GM12878 (cell line): ENCODE measurements at regions not wholly inside any gene's neighbourhood (a gene's known extent, or its start where the extent isn't known, plus 50 kb on each side); places are given as distances from the start of the nearest gene placed in this dataset.

ENCODE experiments used
- CBX5 ChIP-seq: sonication (generic); IDR thresholded peaks from 2 replicates; pipeline ENCODE4 v1.6.1; 2016; ENCODE audit warnings: low read depth, moderate library complexity, mild to moderate bottlenecking, inconsistent platforms
- EP300 ChIP-seq, 2 experiments: fragments of 150-350 bp in 1 of 2; IDR thresholded peaks; 2 replicates each; pipeline ENCODE4 v1.6.1; 2011 to 2012; ENCODE audit warnings: low read depth in 2 of 2, low read length in 2 of 2, borderline replicate concordance in 1 of 2, improper control_type of control experiment in 1 of 2, inconsistent platforms in 1 of 2; ENCODE audit not compliant: control insufficient read depth in 1 of 2
- HDGF ChIP-seq: fragments of 450-650 bp; IDR thresholded peaks from 2 replicates; pipeline ENCODE4 v1.6.1; 2016; ENCODE audit warnings: antibody characterized with exemption
- KAT2A ChIP-seq: conservative IDR thresholded peaks from 2 replicates; pipeline ENCODE4 v1.6.1; 2011; ENCODE audit warnings: low read depth, low read length; ENCODE audit not compliant: control insufficient read depth
- POLR2A ChIP-seq: IDR thresholded peaks from 2 replicates; pipeline ENCODE4 v1.6.1; 2011; ENCODE audit warnings: low read depth, mild to moderate bottlenecking, low read length
- RFX5 ChIP-seq: IDR thresholded peaks from 2 replicates; pipeline ENCODE4 v1.6.1; 2011; ENCODE audit warnings: low read depth, low read length, improper control_type of control experiment
- SPI1 ChIP-seq: IDR thresholded peaks from 2 replicates; pipeline ENCODE4 v1.6.1; 2011; ENCODE audit warnings: low read depth, mild to moderate bottlenecking, low read length, moderate library complexity, borderline replicate concordance; ENCODE audit not compliant: insufficient read depth
- SUPT20H ChIP-seq: IDR thresholded peaks from 2 replicates; pipeline ENCODE4 v1.6.1; 2011; ENCODE audit warnings: low read depth, mild to moderate bottlenecking, low read length, moderate library complexity, borderline replicate concordance; ENCODE audit not compliant: control insufficient read depth
- TARDBP ChIP-seq: IDR thresholded peaks from 2 replicates; pipeline ENCODE4 v1.6.1; 2016; ENCODE audit warnings: borderline replicate concordance
- YY1 ChIP-seq: IDR thresholded peaks from 2 replicates; pipeline ENCODE4 v1.6.1; 2011; ENCODE audit warnings: low read depth, mild to moderate bottlenecking, low read length
- TF ChIP-seq, protein P1 (sequence below): IDR thresholded peaks from 2 replicates; pipeline ENCODE4 v1.6.1; 2011; ENCODE audit warnings: borderline replicate concordance, low read depth, mild to moderate bottlenecking, moderate library complexity, mixed read lengths, low read length; ENCODE audit not compliant: insufficient read depth; ENCODE audit errors: extremely low read length
- TF ChIP-seq, protein P2 (sequence below), 3 experiments: IDR thresholded peaks in 2 of 3; conservative IDR thresholded peaks in 1 of 3; 2 replicates each; pipeline ENCODE4 v1.5.1; 2011; ENCODE audit warnings: low read depth in 3 of 3, low read length in 3 of 3, mild to moderate bottlenecking in 3 of 3, control low read depth in 2 of 3, moderate library complexity in 2 of 3, inconsistent platforms in 1 of 3, mixed read lengths in 1 of 3; ENCODE audit not compliant: control insufficient read depth in 2 of 3, insufficient read depth in 1 of 3; ENCODE audit errors: extremely low read depth in 1 of 3
- TF ChIP-seq, protein P3 (sequence below): IDR thresholded peaks from 2 replicates; pipeline ENCODE4 v1.6.1; 2012; ENCODE audit warnings: low read length, inconsistent platforms
- TF ChIP-seq, protein P4 (sequence below): fragments of 450-650 bp; IDR thresholded peaks from 2 replicates; pipeline ENCODE4 v1.6.1; 2017; ENCODE audit warnings: low read depth, mild to moderate bottlenecking, moderate library complexity

DNA sequence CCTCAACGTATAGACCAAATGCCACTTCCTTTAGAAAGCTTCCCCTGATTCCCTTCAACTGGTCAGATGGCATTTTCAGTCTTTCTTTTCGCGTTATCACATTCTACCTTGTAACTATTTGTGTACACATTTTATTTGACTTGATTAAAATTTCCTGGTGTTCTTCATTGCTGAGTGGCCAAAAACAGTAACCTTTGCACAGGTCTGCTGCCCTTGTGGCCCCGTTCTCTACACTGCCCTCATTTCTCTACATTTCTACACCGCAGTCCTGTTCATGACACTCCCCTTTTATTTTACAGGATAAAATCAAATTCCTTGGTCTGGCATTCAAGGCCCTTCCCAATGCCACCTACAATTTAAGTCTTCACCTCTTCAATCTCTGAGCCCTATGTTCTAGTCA is 334.2 kb upstream of the SLC30A5 start:
- TF ChIP-seq, protein P1, sequence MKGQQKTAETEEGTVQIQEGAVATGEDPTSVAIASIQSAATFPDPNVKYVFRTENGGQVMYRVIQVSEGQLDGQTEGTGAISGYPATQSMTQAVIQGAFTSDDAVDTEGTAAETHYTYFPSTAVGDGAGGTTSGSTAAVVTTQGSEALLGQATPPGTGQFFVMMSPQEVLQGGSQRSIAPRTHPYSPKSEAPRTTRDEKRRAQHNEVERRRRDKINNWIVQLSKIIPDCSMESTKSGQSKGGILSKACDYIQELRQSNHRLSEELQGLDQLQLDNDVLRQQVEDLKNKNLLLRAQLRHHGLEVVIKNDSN = no peak
- no peak for TF ChIP-seq SPI1
- TF ChIP-seq POLR2A = no peak
- TF ChIP-seq, protein P2, sequence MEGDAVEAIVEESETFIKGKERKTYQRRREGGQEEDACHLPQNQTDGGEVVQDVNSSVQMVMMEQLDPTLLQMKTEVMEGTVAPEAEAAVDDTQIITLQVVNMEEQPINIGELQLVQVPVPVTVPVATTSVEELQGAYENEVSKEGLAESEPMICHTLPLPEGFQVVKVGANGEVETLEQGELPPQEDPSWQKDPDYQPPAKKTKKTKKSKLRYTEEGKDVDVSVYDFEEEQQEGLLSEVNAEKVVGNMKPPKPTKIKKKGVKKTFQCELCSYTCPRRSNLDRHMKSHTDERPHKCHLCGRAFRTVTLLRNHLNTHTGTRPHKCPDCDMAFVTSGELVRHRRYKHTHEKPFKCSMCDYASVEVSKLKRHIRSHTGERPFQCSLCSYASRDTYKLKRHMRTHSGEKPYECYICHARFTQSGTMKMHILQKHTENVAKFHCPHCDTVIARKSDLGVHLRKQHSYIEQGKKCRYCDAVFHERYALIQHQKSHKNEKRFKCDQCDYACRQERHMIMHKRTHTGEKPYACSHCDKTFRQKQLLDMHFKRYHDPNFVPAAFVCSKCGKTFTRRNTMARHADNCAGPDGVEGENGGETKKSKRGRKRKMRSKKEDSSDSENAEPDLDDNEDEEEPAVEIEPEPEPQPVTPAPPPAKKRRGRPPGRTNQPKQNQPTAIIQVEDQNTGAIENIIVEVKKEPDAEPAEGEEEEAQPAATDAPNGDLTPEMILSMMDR (IDR thresholded peaks at IDR 0.05 in 2 of 3, conservative IDR thresholded peaks at IDR 0.05 in 1 of 3; ENCODE audit: control insufficient read depth in 2 of 3, extremely low read depth in 1 of 3, insufficient read depth in 1 of 3, low read depth in 3 of 3, low read length in 3 of 3) = no peak
- TF ChIP-seq SUPT20H = no peak
- no peak for TF ChIP-seq YY1
- no peak for TF ChIP-seq TARDBP
- TF ChIP-seq, protein P3, sequence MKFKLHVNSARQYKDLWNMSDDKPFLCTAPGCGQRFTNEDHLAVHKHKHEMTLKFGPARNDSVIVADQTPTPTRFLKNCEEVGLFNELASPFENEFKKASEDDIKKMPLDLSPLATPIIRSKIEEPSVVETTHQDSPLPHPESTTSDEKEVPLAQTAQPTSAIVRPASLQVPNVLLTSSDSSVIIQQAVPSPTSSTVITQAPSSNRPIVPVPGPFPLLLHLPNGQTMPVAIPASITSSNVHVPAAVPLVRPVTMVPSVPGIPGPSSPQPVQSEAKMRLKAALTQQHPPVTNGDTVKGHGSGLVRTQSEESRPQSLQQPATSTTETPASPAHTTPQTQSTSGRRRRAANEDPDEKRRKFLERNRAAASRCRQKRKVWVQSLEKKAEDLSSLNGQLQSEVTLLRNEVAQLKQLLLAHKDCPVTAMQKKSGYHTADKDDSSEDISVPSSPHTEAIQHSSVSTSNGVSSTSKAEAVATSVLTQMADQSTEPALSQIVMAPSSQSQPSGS = no peak
- no peak for TF ChIP-seq RFX5
- no peak for TF ChIP-seq HDGF
- no peak for TF ChIP-seq CBX5
- TF ChIP-seq, protein P4, sequence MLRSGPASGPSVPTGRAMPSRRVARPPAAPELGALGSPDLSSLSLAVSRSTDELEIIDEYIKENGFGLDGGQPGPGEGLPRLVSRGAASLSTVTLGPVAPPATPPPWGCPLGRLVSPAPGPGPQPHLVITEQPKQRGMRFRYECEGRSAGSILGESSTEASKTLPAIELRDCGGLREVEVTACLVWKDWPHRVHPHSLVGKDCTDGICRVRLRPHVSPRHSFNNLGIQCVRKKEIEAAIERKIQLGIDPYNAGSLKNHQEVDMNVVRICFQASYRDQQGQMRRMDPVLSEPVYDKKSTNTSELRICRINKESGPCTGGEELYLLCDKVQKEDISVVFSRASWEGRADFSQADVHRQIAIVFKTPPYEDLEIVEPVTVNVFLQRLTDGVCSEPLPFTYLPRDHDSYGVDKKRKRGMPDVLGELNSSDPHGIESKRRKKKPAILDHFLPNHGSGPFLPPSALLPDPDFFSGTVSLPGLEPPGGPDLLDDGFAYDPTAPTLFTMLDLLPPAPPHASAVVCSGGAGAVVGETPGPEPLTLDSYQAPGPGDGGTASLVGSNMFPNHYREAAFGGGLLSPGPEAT = no peak
- no peak for TF ChIP-seq EP300 (IDR thresholded peaks at IDR 0.05; ENCODE audit: borderline replicate concordance in 1 of 2, control insufficient read depth in 1 of 2, low read depth in 2 of 2, low read length in 2 of 2)
- no peak for TF ChIP-seq KAT2A
